ENCODE measurements at regions not wholly inside any gene's neighbourhood (a gene's known extent, or its start where the extent isn't known, plus 50 kb on each side); places are given as distances from the start of the nearest gene placed in this dataset.
"Not testable (repeated sequence)": the region's sequence is repeated elsewhere in the genome, so short reads cannot be mapped to it uniquely, and the experiment has no call there.

- dilution Hi-C loops (cut with MboI; ENCODE audit: extremely low pct_ligation_motif_present, low sequenced_read_pairs) (no loop called here), intact Hi-C loops (cut with micrococcal nuclease) (no loop called here)
- Histone ChIP-seq H3K9ac (replicated peaks; ENCODE audit: extremely low read depth, insufficient read depth, low read length) (no peak overlapping the region), H3K4me2 (ENCODE audit: insufficient read depth, low read length) (no peak overlapping the region), H3K4me3 (replicated peaks in 1 of 3; ENCODE audit: insufficient read depth in 1 of 3, low read depth in 1 of 3, low read length in 3 of 3) (no peak overlapping the region), H3K79me2 (ENCODE audit: control insufficient read depth, insufficient read depth, low read length) (no peaks in the 10 kb centered on the region), H3K9me1 (replicated peaks; ENCODE audit: control insufficient read depth, extremely low read depth, insufficient read depth, low read length) (no peaks in the 10 kb centered on the region), H3K9me3 (replicated peaks; ENCODE audit: control insufficient read depth, insufficient read depth, low read length) (no peaks in the 10 kb centered on the region), H2AFZ (ENCODE audit: low read depth, low read length) (no peak overlapping the region), H4K20me1 (replicated peaks; ENCODE audit: control insufficient read depth, extremely low read depth, insufficient read depth, low read length) (no peaks in the 10 kb centered on the region), H3K27ac (ENCODE audit: insufficient read depth, low read depth, low read length) (no peak overlapping the region), H3K27me3 (ENCODE audit: control insufficient read depth in 2 of 2, insufficient read depth in 2 of 2, low read length in 2 of 2) (peaks cover 2 to 7% of the 10 kb centered on the region in 2 experiments), H3K4me1 (ENCODE audit: control insufficient read depth, extremely low read depth, insufficient read depth, low read length) (peaks cover 4% of the 10 kb centered on the region), H3K36me3 (ENCODE audit: control insufficient read depth in 2 of 2, extremely low read depth in 1 of 2, insufficient read depth in 2 of 2, low read length in 2 of 2) (no peaks in the 10 kb centered on the region)
- ChIA-PET CTCF (no interaction called here), POLR2A (no interaction called here)
- TF ChIP-seq FOS (IDR thresholded peaks at IDR 0.05; ENCODE audit: borderline replicate concordance, insufficient read depth, low read length) = no peak
- no peak for TF ChIP-seq JUN (IDR thresholded peaks at IDR 0.05; ENCODE audit: borderline replicate concordance, insufficient read depth, insufficient read length, low read depth)
- TF ChIP-seq CTCF (IDR thresholded peaks at IDR 0.05; ENCODE audit: extremely low read depth in 1 of 2, insufficient read depth in 1 of 2, low read depth in 1 of 2, low read length in 2 of 2) = no peak
- no peak for TF ChIP-seq POLR2AphosphoS5 (IDR thresholded peaks at IDR 0.05; ENCODE audit: insufficient read depth, low read depth, low read length)
- TF ChIP-seq MYC (IDR thresholded peaks at IDR 0.05; ENCODE audit: low read depth, low read length) = no peak
- no peak for TF ChIP-seq EZH2 (IDR thresholded peaks at IDR 0.05; ENCODE audit: borderline replicate concordance, low read depth, low read length, severe bottlenecking)
- no peak for TF ChIP-seq POLR2A (IDR thresholded peaks at IDR 0.05; ENCODE audit: low read depth, low read length)
- no peak for TF ChIP-seq MAX (IDR thresholded peaks at IDR 0.05; ENCODE audit: insufficient read depth, insufficient read length)
- TF ChIP-seq GATA2 (IDR thresholded peaks at IDR 0.05; ENCODE audit: insufficient read depth, insufficient read length, low read depth, low read length) = no peak
- FAIRE-seq (no peak), DNase-seq (ENCODE audit: low read depth, low spot score) (no peak)
- no TSS peak for BruUV-seq (replicated peaks)
These were observed 94.9 kb upstream of the EEPD1 start for GRCh38 chr7:36058020-36058592.

GRCh38 chr7:36060388-36060787 is 92.7 kb upstream of the EEPD1 start:
- FAIRE-seq, POLR2A ChIA-PET: not testable (repeated sequence)

More at GRCh38 chr7:36060388-36060787, 92.7 kb upstream of the EEPD1 start:
- H3K79me2 ChIP-seq (ENCODE audit: control insufficient read depth, insufficient read depth, low read length); intact Hi-C loops (cut with micrococcal nuclease); H3K36me3 ChIP-seq (ENCODE audit: control insufficient read depth in 2 of 2, extremely low read depth in 1 of 2, insufficient read depth in 2 of 2, low read length in 2 of 2); dilution Hi-C loops (cut with MboI; ENCODE audit: extremely low pct_ligation_motif_present, low sequenced_read_pairs); H3K9ac ChIP-seq (replicated peaks; ENCODE audit: extremely low read depth, insufficient read depth, low read length); H3K4me1 ChIP-seq (ENCODE audit: control insufficient read depth, extremely low read depth, insufficient read depth, low read length); DNase-seq (ENCODE audit: low read depth, low spot score); H3K9me1 ChIP-seq (replicated peaks; ENCODE audit: control insufficient read depth, extremely low read depth, insufficient read depth, low read length); H3K4me2 ChIP-seq (ENCODE audit: insufficient read depth, low read length); H3K9me3 ChIP-seq (replicated peaks; ENCODE audit: control insufficient read depth, insufficient read depth, low read length); H3K27ac ChIP-seq (ENCODE audit: insufficient read depth, low read depth, low read length); H3K4me3 ChIP-seq (replicated peaks in 1 of 3; ENCODE audit: insufficient read depth in 1 of 3, low read depth in 1 of 3, low read length in 3 of 3); H3K27me3 ChIP-seq (ENCODE audit: control insufficient read depth in 2 of 2, insufficient read depth in 2 of 2, low read length in 2 of 2); H4K20me1 ChIP-seq (replicated peaks; ENCODE audit: control insufficient read depth, extremely low read depth, insufficient read depth, low read length); H2AFZ ChIP-seq (ENCODE audit: low read depth, low read length); BruUV-seq (replicated peaks): not testable (repeated sequence)
- CTCF ChIA-PET = interaction anchor here (1.0 kb wide), 1 partner anchor 22 kb away, joined by 3 read pairs; no protein-coding TSS in a partner anchor

All from endothelial cell of umbilical vein (primary cell).